Fibroblast of skin of left biceps (primary cell): ENCODE measurements at regions not wholly inside any gene's neighbourhood (a gene's known extent, or its start where the extent isn't known, plus 50 kb on each side); places are given as distances from the start of the nearest gene placed in this dataset.

ENCODE experiments used
- DNase-seq, 2 experiments: peaks; one replicate each; pipeline ENCODE4 v3.0.0-alpha.2; 2013; ENCODE audit warnings: low read depth in 2 of 2

DNA sequence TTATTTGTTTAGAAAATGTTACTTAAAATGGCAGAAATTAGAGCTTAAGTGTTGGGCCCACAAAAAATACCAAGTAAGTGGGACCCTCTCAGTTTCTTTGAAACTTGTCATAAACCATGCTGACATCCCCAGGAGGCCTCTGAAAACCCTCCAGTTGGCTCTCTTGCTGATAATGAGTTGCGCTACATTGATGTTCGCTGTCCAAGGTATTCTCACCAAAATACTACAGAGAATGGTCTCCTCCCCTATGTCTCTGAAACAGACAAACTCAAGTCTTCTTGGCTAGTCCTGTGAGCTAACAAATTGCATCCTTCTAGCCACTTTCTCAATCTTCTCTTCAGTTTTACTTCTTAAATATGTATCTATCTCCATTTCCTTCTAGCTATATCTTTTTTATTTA, 669.4 kb downstream of the IRS1 start:
- DNase-seq = no peak

DNA sequence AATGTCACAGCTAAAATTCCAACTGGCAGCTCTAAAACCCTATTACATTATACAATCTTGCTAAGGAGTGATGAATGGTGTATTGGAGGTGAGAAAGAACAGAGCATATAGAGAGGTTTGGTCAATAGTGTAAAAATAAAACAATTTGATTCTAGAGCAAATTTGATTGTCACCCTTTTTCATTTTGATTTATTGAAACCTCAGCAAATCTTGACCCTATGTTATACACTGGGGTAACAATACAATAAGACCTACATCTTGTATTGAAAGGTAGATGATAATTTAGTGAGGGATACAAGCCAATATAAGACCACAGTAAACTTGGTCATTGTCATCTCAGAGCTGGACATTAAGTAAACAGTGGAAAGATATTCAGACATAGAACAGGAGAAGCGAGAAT, 671.9 kb downstream of the IRS1 start:
- DNase-seq = no peak

GRCh38 chr2:226126104-226126503, 673.5 kb downstream of the IRS1 start:
- DNase-seq = no peak

DNA sequence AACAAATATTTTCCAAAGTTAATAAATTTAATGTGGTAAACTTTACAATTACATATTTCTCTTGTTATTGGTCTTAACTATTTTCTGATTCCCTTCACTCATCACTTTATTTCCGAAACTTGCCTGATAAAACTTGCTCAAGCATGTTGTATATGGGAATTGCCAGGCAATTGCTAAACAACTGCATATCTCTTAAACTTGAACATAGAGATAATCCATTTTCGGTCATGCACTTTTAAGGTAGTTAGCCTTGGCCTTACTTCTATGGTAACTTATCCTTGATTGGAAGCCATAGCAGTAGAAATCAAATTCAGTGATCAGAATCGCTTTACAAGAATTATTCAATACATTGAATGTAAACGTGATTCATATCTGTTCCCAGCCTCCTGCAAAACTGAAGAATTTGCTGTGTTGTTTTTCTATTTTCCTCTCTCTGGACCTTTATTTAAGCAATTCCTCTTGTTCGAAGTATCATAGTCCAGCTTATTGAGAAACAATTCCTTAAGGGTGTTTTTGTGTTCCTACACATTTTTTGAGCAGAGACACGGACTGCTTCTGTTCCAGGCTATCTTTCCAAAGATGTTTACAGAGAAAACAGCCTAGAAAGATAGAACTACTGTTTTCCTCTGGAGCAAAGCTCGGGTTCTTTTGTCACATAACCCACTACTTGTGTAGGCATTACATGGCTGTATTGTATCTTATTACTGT, 674.3 kb downstream of the IRS1 start:
- no peak for DNase-seq

DNA sequence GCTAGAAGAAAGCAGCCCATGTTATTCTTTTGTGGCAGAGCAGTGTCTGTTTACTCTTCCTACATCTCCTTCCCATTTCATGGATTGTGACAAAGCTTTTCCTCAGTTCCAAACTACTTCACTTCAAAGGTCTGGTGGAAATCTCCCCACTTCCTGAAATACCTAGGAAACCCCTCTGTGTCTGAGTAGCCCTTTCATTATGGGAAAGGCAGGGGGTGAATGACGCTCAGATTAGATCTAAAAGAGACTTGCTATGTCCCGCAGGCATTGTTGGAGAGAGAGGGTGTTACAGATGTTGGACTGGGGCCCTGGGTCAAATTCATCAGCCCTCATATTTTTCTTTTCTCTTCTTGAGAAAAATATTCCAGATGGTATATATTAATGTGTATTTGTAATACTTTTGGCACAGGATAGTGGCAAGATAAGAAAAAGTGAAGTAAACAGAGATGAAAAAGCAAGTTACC, 675.0 kb downstream of the IRS1 start:
- no peak for DNase-seq

- DNase-seq = no peak
Observed at GRCh38 chr2:226123300-226123699, 676.3 kb downstream of the IRS1 start.

GRCh38 chr2:226122041-226122440, 677.6 kb downstream of the IRS1 start:
- DNase-seq = no peak

DNA sequence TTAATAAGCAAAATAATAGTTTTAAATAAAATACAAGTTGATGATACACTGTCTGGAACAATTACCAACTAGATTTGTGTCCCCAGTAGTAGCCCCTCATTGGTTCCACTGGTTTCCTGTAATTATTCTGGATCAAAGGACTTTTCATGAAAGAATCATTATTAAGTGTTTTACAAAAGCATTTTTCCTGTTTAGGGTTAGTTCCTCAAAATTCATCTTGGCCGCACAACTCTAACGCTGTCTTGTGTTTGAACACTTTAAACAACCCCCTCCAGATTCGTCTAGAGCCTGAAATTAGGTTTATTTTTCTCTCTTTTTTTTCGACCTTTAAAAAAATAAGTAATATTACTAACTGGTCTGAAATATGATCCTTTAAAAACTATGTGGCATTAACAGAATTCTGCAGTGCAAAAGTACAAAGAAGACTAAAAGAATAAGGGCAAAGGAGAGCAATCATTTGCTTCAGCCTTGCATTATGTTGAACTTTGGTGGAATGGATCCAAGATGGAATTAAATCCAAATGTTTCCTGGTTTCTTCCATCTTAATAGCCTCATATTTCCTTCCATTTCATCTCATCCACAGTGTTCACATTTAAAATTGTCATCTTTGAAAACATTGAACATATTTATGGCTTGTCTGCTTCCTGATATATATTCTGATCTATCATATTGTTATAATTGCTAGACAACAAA, 678.4 kb downstream of the IRS1 start:
- DNase-seq = no peak

DNA sequence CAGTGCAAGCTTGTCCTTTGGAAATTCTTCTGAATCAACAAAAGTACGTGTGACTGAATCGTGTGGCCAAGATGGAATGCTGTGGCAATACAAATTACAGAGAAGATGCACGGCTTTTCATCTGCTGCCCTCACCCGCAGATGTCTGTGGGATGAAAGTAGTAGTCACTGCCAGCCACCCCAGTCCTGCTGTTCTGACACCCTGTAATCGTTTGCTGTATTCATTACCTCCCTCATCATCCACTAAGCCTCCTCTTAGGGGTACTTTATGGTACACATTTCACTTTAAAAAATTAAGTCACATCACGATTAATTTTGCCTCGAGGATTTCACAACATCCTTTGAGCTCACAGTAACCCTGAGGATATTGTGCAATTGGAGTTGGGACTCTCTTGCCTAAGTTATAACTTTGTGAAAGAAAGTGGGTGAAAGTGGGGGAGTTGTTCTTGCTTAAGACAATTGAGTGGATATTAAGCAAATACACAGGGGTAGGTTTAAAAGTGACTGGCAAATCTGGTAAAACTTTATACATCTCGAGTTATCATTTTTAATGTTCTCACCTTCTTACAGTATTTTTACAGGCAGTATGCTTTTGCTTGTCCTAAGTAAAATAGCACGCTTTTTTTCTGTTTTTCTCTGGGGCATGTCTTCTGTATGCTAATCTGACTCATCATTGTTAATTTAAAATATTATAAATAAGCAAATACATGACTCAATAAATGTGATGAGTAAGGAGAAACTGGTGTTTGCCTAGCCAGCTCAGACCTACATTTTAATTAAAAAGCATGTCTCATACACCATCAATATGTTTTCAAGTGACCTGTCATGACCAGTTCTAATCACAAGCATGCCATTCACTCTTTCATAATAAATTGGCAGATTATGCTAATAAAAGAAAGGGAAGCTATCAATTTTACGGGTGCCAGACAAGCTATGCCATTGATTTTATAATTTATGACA, 680.9 kb downstream of the IRS1 start:
- peak; percentile 75 to 76 for DNase-seq

DNA sequence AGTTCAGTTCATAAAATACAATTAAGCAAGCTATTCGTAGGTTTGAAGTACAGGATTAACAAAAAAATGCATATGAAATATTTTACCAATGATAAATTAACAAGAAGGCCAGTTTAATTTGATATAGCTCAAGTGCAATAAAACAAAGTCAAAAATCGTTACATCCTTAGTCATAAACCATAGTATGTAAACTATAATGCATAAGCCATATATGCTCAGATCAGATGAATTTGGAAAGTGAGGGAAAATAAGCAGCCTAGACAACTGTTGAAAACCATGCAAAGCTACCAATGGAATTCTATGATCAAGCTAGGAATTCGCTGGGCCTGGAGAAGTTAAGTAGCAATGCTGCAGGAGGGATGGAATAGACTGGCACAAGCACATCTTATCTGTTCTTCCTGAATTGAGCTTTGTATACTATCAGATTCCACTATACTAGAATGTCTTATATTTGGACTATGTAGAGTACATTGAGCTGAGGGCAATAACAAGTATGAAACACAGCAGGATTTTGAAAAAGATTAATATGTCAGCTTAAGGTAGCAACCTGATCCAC, 682.0 kb downstream of the IRS1 start:
- peak in 1 of 2 experiments; percentile 65 for DNase-seq

DNA sequence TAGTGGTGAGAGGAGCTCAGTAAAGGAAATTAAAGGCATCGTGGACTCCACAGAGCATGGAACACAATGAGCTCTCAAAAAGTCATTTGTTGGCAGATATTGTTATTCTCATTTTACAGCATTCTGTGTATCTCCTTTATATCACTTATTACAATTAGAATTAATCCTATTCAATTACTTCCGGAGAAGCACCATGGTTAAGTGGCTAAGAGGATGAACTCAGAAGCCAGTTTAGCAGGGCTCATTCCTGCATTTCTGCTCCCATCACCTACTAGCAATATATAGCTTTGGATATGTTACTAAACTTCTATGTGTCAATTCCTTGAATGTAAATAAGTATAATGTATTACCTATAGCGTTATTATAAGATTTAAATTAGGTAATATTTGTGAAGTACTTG, 683.3 kb downstream of the IRS1 start:
- DNase-seq = no peak

DNA sequence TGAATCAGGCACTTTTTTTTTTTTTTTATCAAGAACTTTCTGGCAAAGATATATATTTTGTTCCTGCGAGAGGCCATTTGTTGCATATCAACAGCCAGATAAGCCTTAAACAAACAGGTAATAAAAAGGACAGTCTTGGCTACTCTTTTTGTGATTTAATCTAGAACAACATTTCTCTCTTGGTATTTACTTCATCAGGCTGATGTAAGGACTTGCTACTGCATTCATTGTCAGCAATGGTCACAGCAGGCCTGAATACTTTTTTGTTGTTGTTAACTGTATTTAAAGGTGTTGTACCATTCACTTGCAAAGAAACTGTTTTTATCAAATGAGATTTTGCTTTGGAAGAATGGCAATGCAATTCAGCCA, 683.8 kb downstream of the IRS1 start:
- no peak for DNase-seq

GRCh38 chr2:226115102-226115831, 684.4 kb downstream of the IRS1 start:
- peak; percentile 91 to 93 for DNase-seq

- no peak for DNase-seq
Observed at GRCh38 chr2:226114436-226114835, 685.2 kb downstream of the IRS1 start.

DNA sequence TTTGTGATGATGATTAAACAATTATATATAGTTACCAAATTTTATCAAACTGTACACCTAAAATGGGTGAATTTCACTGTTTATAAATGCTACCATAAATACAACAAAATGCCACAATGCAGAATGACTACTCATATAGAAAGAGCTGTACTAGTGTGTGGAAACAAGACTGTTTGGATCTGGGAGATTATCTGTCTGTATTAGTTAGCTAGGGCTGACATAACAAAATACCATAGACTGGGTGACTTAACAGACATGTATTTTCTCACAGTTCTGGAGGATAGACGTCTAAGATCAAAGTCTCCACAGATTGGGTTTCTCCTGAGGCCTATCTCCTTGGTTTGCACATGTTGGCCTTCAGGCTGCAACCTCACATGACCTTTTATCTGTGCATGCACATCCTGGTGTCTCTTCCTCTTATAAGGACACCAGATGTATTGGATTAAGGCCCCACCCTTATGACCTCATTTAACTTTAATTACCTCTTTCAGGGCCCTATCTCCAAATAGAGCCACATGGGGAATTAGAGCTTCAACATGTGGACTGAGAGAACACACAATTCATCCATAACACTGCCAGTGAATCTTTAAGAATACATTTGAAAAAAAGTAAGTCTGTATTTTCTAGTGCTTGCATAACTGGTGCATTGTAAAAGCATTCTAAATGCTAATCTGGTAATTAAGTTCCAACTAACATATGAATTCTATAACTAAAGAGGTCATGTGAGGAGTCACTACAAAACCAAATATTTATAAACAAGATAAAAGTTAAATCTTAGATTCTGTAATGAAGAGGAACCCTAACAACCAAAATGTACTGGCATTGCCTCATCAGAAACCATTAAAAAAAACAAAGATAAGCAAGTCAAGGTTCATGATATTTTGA, 699.6 kb downstream of the NYAP2 start:
- no peak for DNase-seq

DNA sequence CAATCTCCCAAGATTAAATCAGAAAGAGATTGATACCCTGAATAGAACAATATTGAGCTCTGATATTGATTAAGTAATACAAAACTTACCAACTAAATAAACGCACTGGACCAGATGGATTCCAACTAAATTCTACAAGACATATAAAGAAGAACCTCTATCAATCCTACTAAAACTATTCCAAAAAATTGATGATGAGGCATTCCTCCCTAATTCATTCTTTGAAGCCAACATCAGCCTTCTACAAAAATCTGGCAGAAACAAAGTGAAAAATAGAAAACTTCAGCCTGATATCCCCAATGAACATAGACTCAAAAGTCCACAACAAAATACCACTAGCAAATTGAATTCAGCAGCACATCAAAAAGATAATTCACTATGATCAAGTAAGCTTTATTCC, 695.5 kb downstream of the NYAP2 start:
- no peak for DNase-seq

DNA sequence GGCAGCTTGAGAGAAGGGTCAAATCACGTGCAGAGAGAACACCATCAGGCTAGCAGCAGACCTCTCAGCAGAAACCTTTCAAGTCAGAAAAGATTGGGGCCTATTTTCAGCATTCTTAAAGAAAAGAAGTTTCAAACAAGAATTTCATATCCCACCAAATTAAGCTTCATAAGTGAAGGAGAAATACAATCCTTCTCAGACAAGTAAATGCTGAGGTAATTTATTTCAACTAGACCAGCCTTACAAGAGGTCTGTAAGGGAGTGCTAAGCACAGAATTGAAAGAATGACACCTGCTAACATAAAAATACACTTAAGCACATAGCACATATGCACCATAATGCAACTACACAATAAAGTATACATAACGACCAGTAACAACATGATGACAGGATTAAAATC, 693.9 kb downstream of the NYAP2 start:
- no peak for DNase-seq

DNA sequence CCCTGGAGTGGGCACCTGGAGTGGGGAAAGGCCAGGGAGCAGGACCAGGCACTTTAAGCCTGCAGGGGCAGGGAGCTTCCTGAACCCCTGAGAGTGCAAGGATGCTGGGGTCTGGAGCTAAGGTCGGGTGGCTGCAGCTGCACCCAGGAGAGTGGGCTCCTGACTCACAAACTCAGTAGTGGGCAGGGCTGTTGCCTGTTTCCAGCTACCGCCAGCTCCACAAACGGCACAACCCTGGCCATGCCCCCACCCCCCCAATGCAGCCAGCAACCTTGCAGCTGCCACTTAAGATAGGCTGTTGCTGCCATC, 688.8 kb downstream of the NYAP2 start:
- DNase-seq = no peak

- DNase-seq = no peak
Observed at GRCh38 chr2:226087505-226088365, 688.2 kb downstream of the NYAP2 start.

DNA sequence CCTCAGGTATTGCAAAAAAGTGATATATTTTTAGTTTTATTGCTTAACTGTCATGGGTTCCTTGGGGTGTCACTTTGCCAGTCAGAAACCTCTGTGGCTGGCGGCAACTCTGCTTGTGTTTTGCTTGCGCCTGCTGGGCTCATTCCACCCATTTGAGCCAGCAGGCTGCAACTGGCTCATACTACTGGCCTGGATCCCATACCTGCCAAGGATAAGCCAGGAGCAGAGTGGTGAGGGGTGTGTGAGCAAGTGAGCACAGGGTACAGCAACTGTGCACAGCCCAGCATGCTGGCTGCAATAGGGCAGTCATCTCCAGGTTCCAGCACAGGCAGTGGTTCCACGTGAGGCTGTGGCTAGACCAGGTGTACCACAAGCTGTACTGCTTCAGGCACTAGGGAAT, 687.5 kb downstream of the NYAP2 start:
- DNase-seq = no peak
